K562 (cell line): ENCODE measurements at regions not wholly inside any gene's neighbourhood (a gene's known extent, or its start where the extent isn't known, plus 50 kb on each side); places are given as distances from the start of the nearest gene placed in this dataset.

ENCODE experiments used
- ATAC-seq: fragments of 200-7000 bp; cut with Tn5 transposase; 3 replicates; pipeline ENCODE4 v1.9.1; 2020; ENCODE audit warnings: moderate library complexity
- BruUV-seq: library from RNA; stranded (reverse); fragments of 400-500 nt; replicated peaks from 2 replicates; lab custom pipeline; 2021; lab: Mats Ljungman, UMichigan
- CTCF ChIA-PET: fragments of 300-600 bp; formaldehyde crosslinking; extraction: SDS; loops from one replicate; lab custom pipeline; 2021; ENCODE audit warnings: low intra/inter-chr PET ratio; lab: Yijun Ruan, JAX
- POLR2A ChIA-PET: fragments of 300-600, 350-650 bp; sonication (Branson Sonifier 250); formaldehyde crosslinking; extraction: SDS; loops from one replicate; lab custom pipeline; 2021; ENCODE audit warnings: antibody characterized with exemption, inconsistent platforms; lab: Yijun Ruan, JAX
- DNase-seq, 4 experiments: peaks; one replicate each; pipeline versions ENCODE4 v3.0.0 to v3.0.0-alpha.2; 2011 to 2018; ENCODE audit warnings: low spot score in 3 of 4, mixed read lengths in 3 of 4; ENCODE audit errors: extremely low read depth in 1 of 4
- FAIRE-seq: peaks from 2 replicates; lab custom pipeline; 2011; peaks lifted over from hg19 to GRCh38; lab: Jason Lieb, UNC
- H2AFZ ChIP-seq: 2 replicates; pipeline ENCODE4 v1.6.0; 2011; ENCODE audit warnings: low read depth, low read length, control low read depth, inconsistent platforms
- H3K27ac ChIP-seq: fragments of 200-600 bp; 3 replicates; pipeline ENCODE4 v1.8.0; 2011; ENCODE audit warnings: low read depth, mild to moderate bottlenecking, control low read depth, inconsistent platforms, low read length, moderate library complexity, mixed read lengths; ENCODE audit errors: extremely low read depth
- H3K27me3 ChIP-seq, 2 experiments: fragments of 300-600 bp in 1 of 2; 2 replicates in 1 of 2; 3 replicates in 1 of 2; pipeline versions ENCODE4 v1.6.0 to v1.8.0; 2011; ENCODE audit warnings: inconsistent platforms in 2 of 2, low read length in 2 of 2, mild to moderate bottlenecking in 1 of 2, mixed read lengths in 1 of 2, moderate library complexity in 1 of 2; ENCODE audit not compliant: control insufficient read depth in 2 of 2, insufficient read depth in 2 of 2
- H3K36me3 ChIP-seq: fragments of 300-600 bp; 3 replicates; pipeline ENCODE4 v1.8.0; 2011; ENCODE audit warnings: mild to moderate bottlenecking, low read length, inconsistent platforms; ENCODE audit not compliant: control insufficient read depth, insufficient read depth
- H3K4me1 ChIP-seq, 2 experiments: fragments of 200-600 bp in 1 of 2; replicated peaks in 1 of 2; 2 replicates in 1 of 2; 3 replicates in 1 of 2; pipeline versions ENCODE4 v1.5.1 to v1.8.0; 2011; ENCODE audit warnings: inconsistent platforms in 2 of 2, low read length in 2 of 2, mild to moderate bottlenecking in 1 of 2, mixed read lengths in 1 of 2, moderate library complexity in 1 of 2; ENCODE audit not compliant: control insufficient read depth in 2 of 2, insufficient read depth in 2 of 2
- H3K4me2 ChIP-seq: 2 replicates; pipeline ENCODE4 v1.6.1; 2011; ENCODE audit warnings: low read length, control low read depth, inconsistent platforms, mixed read lengths; ENCODE audit not compliant: insufficient read depth
- H3K4me3 ChIP-seq: fragments of 200-600 bp; sonication (generic), shearing (Covaris generic); 2 replicates; pipeline ENCODE4 v1.5.1; 2016; ENCODE audit warnings: control low read depth, inconsistent platforms
- H3K79me2 ChIP-seq: fragments of 200-600 bp; 3 replicates; pipeline ENCODE4 v1.8.0; 2011; ENCODE audit warnings: low read length, inconsistent platforms; ENCODE audit not compliant: control insufficient read depth, insufficient read depth
- H3K9ac ChIP-seq, 2 experiments: 2 replicates each; pipeline versions ENCODE4 v1.6.0 to v1.6.1; 2011; ENCODE audit warnings: low read depth in 2 of 2, low read length in 2 of 2, control low read depth in 1 of 2, inconsistent platforms in 1 of 2, mild to moderate bottlenecking in 1 of 2, mixed read lengths in 1 of 2; ENCODE audit not compliant: insufficient read depth in 1 of 2
- H3K9me1 ChIP-seq: one replicate; pipeline ENCODE4 v1.6.0; 2011; ENCODE audit warnings: inconsistent platforms, mild to moderate bottlenecking, low read length, moderate library complexity; ENCODE audit not compliant: control insufficient read depth, insufficient read depth
- H3K9me3 ChIP-seq: replicated peaks from 2 replicates; pipeline ENCODE4 v1.5.1; 2011; ENCODE audit warnings: low read depth, low read length, inconsistent platforms; ENCODE audit not compliant: control insufficient read depth, insufficient read depth
- H4K20me1 ChIP-seq: replicated peaks from 2 replicates; pipeline ENCODE4 v1.6.1; 2011; ENCODE audit warnings: low read length, inconsistent platforms, mixed read lengths; ENCODE audit not compliant: control insufficient read depth, insufficient read depth
- CC2D1A ChIP-seq: fragments of 450-650 bp; IDR thresholded peaks from 2 replicates; pipeline ENCODE4 v1.6.1; 2017; ENCODE audit warnings: mild to moderate bottlenecking
- DACH1 ChIP-seq: fragments of 450-650 bp; IDR thresholded peaks from 2 replicates; pipeline ENCODE4 v1.6.1; 2018; ENCODE audit not compliant: partially characterized antibody
- HEY1 ChIP-seq: fragments of 250-450 bp; sonication (Bioruptor Pico); IDR thresholded peaks from 2 replicates; pipeline ENCODE4 v1.5.0; 2020; ENCODE audit warnings: mild to moderate bottlenecking, moderate library complexity, borderline replicate concordance
- ILK ChIP-seq: fragments of 450-650 bp; IDR thresholded peaks from 2 replicates; pipeline ENCODE4 v1.6.1; 2016; ENCODE audit warnings: missing genetic modification characterization, low read depth, mild to moderate bottlenecking, missing compliant biosample characterization, moderate library complexity, borderline replicate concordance
- MAFK ChIP-seq: IDR thresholded peaks from 2 replicates; pipeline ENCODE4 v1.6.1; 2011; ENCODE audit warnings: low read length, improper control_type of control experiment
- MXD1 ChIP-seq: fragments of 250-450 bp; sonication (Bioruptor Pico); IDR thresholded peaks from 2 replicates; pipeline ENCODE4 v1.8.0; 2021; ENCODE audit warnings: borderline replicate concordance, mild to moderate bottlenecking, moderate library complexity; ENCODE audit not compliant: poor library complexity, severe bottlenecking
- OTX1 ChIP-seq: fragments of 450-650 bp; formaldehyde crosslinking; IDR thresholded peaks from 2 replicates; pipeline ENCODE4 v1.4.0; 2022; ENCODE audit warnings: mild to moderate bottlenecking
- REST ChIP-seq, 2 experiments: fragments of 450-650 bp; formaldehyde crosslinking in 1 of 2; IDR thresholded peaks; 2 replicates each; pipeline versions ENCODE4 v1.4.0 to v1.6.1; 2014 to 2020; ENCODE audit warnings: mild to moderate bottlenecking in 2 of 2, borderline replicate concordance in 1 of 2, low read depth in 1 of 2
- XRCC3 ChIP-seq: fragments of 450-650 bp; IDR thresholded peaks from 2 replicates; pipeline ENCODE4 v1.6.1; 2017; ENCODE audit warnings: mild to moderate bottlenecking, moderate library complexity
- ZBTB7A ChIP-seq: IDR thresholded peaks from 2 replicates; pipeline ENCODE4 v1.6.1; 2011; ENCODE audit warnings: low read depth, mild to moderate bottlenecking, low read length, moderate library complexity, borderline replicate concordance; ENCODE audit not compliant: control insufficient read depth
- WGBS: fragments of 100-300 bp; shearing (Covaris generic); methylation state at CpG from one replicate; pipeline ENCODE4 v1.1.6; 2016; ENCODE audit warnings: low coverage, mixed read lengths; ENCODE audit not compliant: insufficient coverage; ENCODE audit errors: missing lambda C conversion rate; 5-methylcytosine and 5-hydroxymethylcytosine counted together
- in situ Hi-C: fragments of 300-500 bp; cut with MboI; formaldehyde crosslinking; loops from 4 replicates; pipeline ENCODE4 v1.15.0; 2018; ENCODE audit warnings: inconsistent platforms, mixed read lengths
- intact Hi-C: fragments of 100-400 bp; cut with micrococcal nuclease; formaldehyde crosslinking; loops from 2 replicates; pipeline ENCODE4 v1.14.2; 2022
- TF ChIP-seq, protein P1 (sequence below): fragments of 450-650 bp; IDR thresholded peaks from 2 replicates; pipeline ENCODE4 v1.6.1; 2014; ENCODE audit warnings: low read depth, mild to moderate bottlenecking, moderate library complexity, borderline replicate concordance

GRCh38 chr18:73045037-73045436 lies 177.2 kb upstream of the NETO1 start:
- FAIRE-seq, result no peak
- ChIA-PET CTCF (no interaction called here), POLR2A (interaction anchor here (0.6 kb wide), 1 partner anchor 1705 kb away, joined by 3 read pairs; no protein-coding TSS in a partner anchor)
- H3K27ac ChIP-seq, result no peak overlapping the region
- H3K9ac ChIP-seq, result no peak overlapping the region
- no peaks in the 10 kb centered on the region for H3K36me3 ChIP-seq
- no peaks in the 10 kb centered on the region for H3K27me3 ChIP-seq
- no peaks in the 10 kb centered on the region for H4K20me1 ChIP-seq
- H3K4me2 ChIP-seq, result no peak overlapping the region
- H2AFZ ChIP-seq, result no peak overlapping the region
- 0% methylated on average over 4 of the region's 5 CpGs for WGBS
- no peak for DNase-seq
- intact Hi-C loops (no loop called here), in situ Hi-C loops (no loop called here)
- no peak overlapping the region for H3K4me3 ChIP-seq
- no TSS peak for BruUV-seq
- no peaks in the 10 kb centered on the region for H3K9me3 ChIP-seq
- TF ChIP-seq HEY1 (CRISPR knock-in tag) (no peak), ILK (tag) (no peak), DACH1 (no peak), MAFK (no peak), XRCC3 (no peak), REST (IDR thresholded peaks at IDR 0.05; ENCODE audit: borderline replicate concordance) (no peak), REST (CRISPR knock-in tag; IDR thresholded peaks at IDR 0.05; ENCODE audit: low read depth) (no peak), OTX1 (CRISPR knock-in tag) (no peak), CC2D1A (no peak), ZBTB7A (no peak), MXD1 (CRISPR knock-in tag) (no peak)
- TF ChIP-seq, protein P1, sequence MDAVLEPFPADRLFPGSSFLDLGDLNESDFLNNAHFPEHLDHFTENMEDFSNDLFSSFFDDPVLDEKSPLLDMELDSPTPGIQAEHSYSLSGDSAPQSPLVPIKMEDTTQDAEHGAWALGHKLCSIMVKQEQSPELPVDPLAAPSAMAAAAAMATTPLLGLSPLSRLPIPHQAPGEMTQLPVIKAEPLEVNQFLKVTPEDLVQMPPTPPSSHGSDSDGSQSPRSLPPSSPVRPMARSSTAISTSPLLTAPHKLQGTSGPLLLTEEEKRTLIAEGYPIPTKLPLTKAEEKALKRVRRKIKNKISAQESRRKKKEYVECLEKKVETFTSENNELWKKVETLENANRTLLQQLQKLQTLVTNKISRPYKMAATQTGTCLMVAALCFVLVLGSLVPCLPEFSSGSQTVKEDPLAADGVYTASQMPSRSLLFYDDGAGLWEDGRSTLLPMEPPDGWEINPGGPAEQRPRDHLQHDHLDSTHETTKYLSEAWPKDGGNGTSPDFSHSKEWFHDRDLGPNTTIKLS, result no peak
- no peaks in the 10 kb centered on the region for H3K79me2 ChIP-seq
- no peaks in the 10 kb centered on the region for H3K4me1 ChIP-seq
- H3K9me1 ChIP-seq, result no peaks in the 10 kb centered on the region
- ATAC-seq, result no peak
